HG03571 (cell line): ENCODE measurements at regions not wholly inside any gene's neighbourhood (a gene's known extent, or its start where the extent isn't known, plus 50 kb on each side); places are given as distances from the start of the nearest gene placed in this dataset.

ENCODE experiments used
- ATAC-seq: cut with Tn5 transposase; IDR thresholded peaks from one replicate; pipeline ENCODE4 v1.9.1; 2021; ENCODE audit not compliant: unreplicated experiment

GRCh38 chr5:155827949-155828348 is 499.0 kb upstream of the SGCD start:
- no peak for ATAC-seq

- ATAC-seq, result no peak
Measured at GRCh38 chr5:155831491-155831890, 495.5 kb upstream of the SGCD start.

- ATAC-seq, result no peak
Measured at GRCh38 chr5:155833287-155833686, 493.7 kb upstream of the SGCD start.

- ATAC-seq, result no peak
Measured at GRCh38 chr5:155834271-155834975, 492.5 kb upstream of the SGCD start.

- no peak for ATAC-seq
Measured at GRCh38 chr5:155836089-155836803, 490.7 kb upstream of the SGCD start.

GRCh38 chr5:155838394-155838793 is 488.6 kb upstream of the SGCD start:
- no peak for ATAC-seq

- no peak for ATAC-seq
Measured at GRCh38 chr5:155839251-155840037, 487.5 kb upstream of the SGCD start.

- ATAC-seq, result no peak
Measured at GRCh38 chr5:155844542-155844941, 482.4 kb upstream of the SGCD start.

- ATAC-seq, result no peak
Measured at GRCh38 chr5:155850370-155850769, 476.6 kb upstream of the SGCD start.

GRCh38 chr5:155866971-155867370 is 460.0 kb upstream of the SGCD start:
- ATAC-seq, result no peak

- no peak for ATAC-seq
Measured at GRCh38 chr5:155867522-155868088, 459.4 kb upstream of the SGCD start.

- no peak for ATAC-seq
Measured at GRCh38 chr5:155870636-155871035, 456.3 kb upstream of the SGCD start.

- ATAC-seq, result no peak
Measured at GRCh38 chr5:155871623-155872022, 455.3 kb upstream of the SGCD start.

- no peak for ATAC-seq
Measured at GRCh38 chr5:155872629-155873220, 454.2 kb upstream of the SGCD start.

GRCh38 chr5:155878991-155879575 is 447.9 kb upstream of the SGCD start:
- no peak for ATAC-seq

- ATAC-seq, result no peak
Measured at GRCh38 chr5:155884041-155884440, 442.9 kb upstream of the SGCD start.

GRCh38 chr5:155885199-155885598 is 441.8 kb upstream of the SGCD start:
- ATAC-seq, result no peak

GRCh38 chr5:155886311-155887031 is 440.5 kb upstream of the SGCD start:
- ATAC-seq, result no peak

- ATAC-seq, result no peak
Measured at GRCh38 chr5:155895484-155895883, 431.5 kb upstream of the SGCD start.

- ATAC-seq, result no peak
Measured at GRCh38 chr5:155897761-155898160, 429.2 kb upstream of the SGCD start.
